Glutamatergic neuron (in vitro differentiated cells): ENCODE measurements at regions not wholly inside any gene's neighbourhood (a gene's known extent, or its start where the extent isn't known, plus 50 kb on each side); places are given as distances from the start of the nearest gene placed in this dataset.

Experiments
- DNase-seq: peaks from one replicate; pipeline ENCODE4 v3.0.0; 2022
- H3K27ac Mint-ChIP-seq: one replicate; pipeline ENCODE4 v1.8.0; 2020; ENCODE audit warnings: mild to moderate bottlenecking, mixed read lengths, inconsistent platforms; ENCODE audit not compliant: unreplicated experiment
- H3K27me3 Mint-ChIP-seq: one replicate; pipeline ENCODE4 v1.8.0; 2020; ENCODE audit warnings: mild to moderate bottlenecking, moderate library complexity, mixed read lengths, inconsistent platforms; ENCODE audit not compliant: unreplicated experiment
- H3K36me3 Mint-ChIP-seq: one replicate; pipeline ENCODE4 v1.8.0; 2020; ENCODE audit warnings: mild to moderate bottlenecking, mixed read lengths, inconsistent platforms; ENCODE audit not compliant: unreplicated experiment
- H3K4me1 Mint-ChIP-seq: one replicate; pipeline ENCODE4 v1.8.0; 2020; ENCODE audit warnings: mild to moderate bottlenecking, low read depth, mixed read lengths, inconsistent platforms; ENCODE audit not compliant: unreplicated experiment
- H3K4me3 Mint-ChIP-seq: one replicate; pipeline ENCODE4 v1.8.0; 2020; ENCODE audit warnings: mild to moderate bottlenecking, mixed read lengths, inconsistent platforms; ENCODE audit not compliant: unreplicated experiment
- H3K9me3 Mint-ChIP-seq: one replicate; pipeline ENCODE4 v1.8.0; 2020; ENCODE audit warnings: mild to moderate bottlenecking, moderate library complexity, mixed read lengths, inconsistent platforms; ENCODE audit not compliant: unreplicated experiment
- CTCF ChIP-seq: fragments of 200-600 bp; sonication (generic); IDR thresholded peaks from one replicate; pipeline ENCODE4 v1.5.0; 2021; ENCODE audit not compliant: partially characterized antibody, unreplicated experiment

- Mint-ChIP-seq H3K9me3 (no peaks in the 10 kb centered on the region), H3K27ac (no peak overlapping the region), H3K27me3 (peaks cover 7% of the 10 kb centered on the region), H3K4me3 (no peak overlapping the region), H3K36me3 (no peaks in the 10 kb centered on the region), H3K4me1 (no peaks in the 10 kb centered on the region)
- no peak for TF ChIP-seq CTCF
- DNase-seq = no peak
Observed at GRCh38 chr10:43746906-43747305, 98.2 kb upstream of the ZNF32 start.

- Mint-ChIP-seq H3K4me3 (no peak overlapping the region), H3K36me3 (no peaks in the 10 kb centered on the region), H3K4me1 (no peaks in the 10 kb centered on the region), H3K27ac (no peak overlapping the region), H3K27me3 (peaks cover 7% of the 10 kb centered on the region), H3K9me3 (no peaks in the 10 kb centered on the region)
- DNase-seq = no peak
- no peak for TF ChIP-seq CTCF
Observed at GRCh38 chr10:43739161-43739560, 90.5 kb upstream of the ZNF32 start.

DNA sequence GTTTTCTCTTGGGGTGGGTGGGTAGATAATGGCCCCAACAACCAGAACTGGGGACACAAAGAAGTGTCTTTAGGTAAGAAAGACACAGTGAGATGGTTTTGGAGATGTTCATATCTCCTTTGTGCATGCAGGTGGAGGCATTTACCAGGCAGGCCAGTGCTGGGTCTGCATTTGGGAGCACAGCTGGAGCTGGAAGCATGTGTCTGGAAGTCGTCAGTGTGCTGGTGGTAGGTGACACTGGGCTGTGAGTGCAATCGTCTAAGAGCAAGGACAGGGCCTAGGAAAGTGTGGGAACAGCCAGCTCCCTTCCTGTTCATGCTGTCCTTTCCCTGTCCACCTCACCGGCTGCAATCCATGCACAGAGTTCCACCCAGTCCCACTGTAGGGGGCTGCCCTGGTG, 88.3 kb upstream of the ZNF32 start:
- no peak for TF ChIP-seq CTCF
- peaks cover 3% of the 10 kb centered on the region for H3K27me3 Mint-ChIP-seq
- peaks cover 3% of the 10 kb centered on the region for H3K36me3 Mint-ChIP-seq
- H3K9me3 Mint-ChIP-seq = no peaks in the 10 kb centered on the region
- H3K4me3 Mint-ChIP-seq = no peak overlapping the region
- no peak for DNase-seq
- H3K4me1 Mint-ChIP-seq = no peaks in the 10 kb centered on the region
- H3K27ac Mint-ChIP-seq = no peak overlapping the region

DNA sequence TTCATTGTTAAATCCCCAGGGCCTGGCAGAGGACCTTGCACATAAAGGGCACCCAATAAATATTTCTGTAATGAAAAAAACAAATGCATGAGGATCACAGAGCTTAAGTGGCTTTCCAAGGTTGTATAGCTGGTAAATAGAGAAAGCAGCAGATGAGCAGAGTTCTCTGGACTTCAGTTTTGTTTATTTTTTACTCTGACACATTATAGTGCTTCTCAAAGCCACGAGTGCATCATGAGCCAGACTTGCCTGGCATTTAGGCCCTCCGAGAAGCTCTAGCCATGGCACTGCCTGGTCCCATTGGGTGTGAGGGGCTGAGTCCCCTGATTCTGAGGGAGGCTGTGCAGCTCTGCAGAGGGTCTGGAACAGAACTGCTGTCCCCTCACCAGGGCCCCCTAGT, 87.2 kb upstream of the ZNF32 start:
- no peak overlapping the region for H3K4me3 Mint-ChIP-seq
- H3K27me3 Mint-ChIP-seq = peaks cover 3% of the 10 kb centered on the region
- H3K4me1 Mint-ChIP-seq = no peaks in the 10 kb centered on the region
- no peak overlapping the region for H3K27ac Mint-ChIP-seq
- H3K9me3 Mint-ChIP-seq = no peaks in the 10 kb centered on the region
- no peak for TF ChIP-seq CTCF
- no peak for DNase-seq
- H3K36me3 Mint-ChIP-seq = peaks cover 8% of the 10 kb centered on the region

GRCh38 chr10:43734716-43735115, 86.0 kb upstream of the ZNF32 start:
- Mint-ChIP-seq H3K36me3 (peaks cover 8% of the 10 kb centered on the region), H3K27me3 (peaks cover 3% of the 10 kb centered on the region), H3K27ac (no peak overlapping the region), H3K9me3 (no peaks in the 10 kb centered on the region), H3K4me1 (no peaks in the 10 kb centered on the region), H3K4me3 (no peak overlapping the region)
- DNase-seq = no peak
- no peak for TF ChIP-seq CTCF
